Spleen (tissue), 11 donors: ENCODE measurements at regions not wholly inside any gene's neighbourhood (a gene's known extent, or its start where the extent isn't known, plus 50 kb on each side); places are given as distances from the start of the nearest gene placed in this dataset.

Source experiments
- DNase-seq: peaks from one replicate; pipeline ENCODE4 v3.0.0-alpha.2; 2020
- H3K27ac ChIP-seq, 8 donors: fragments of 200-600 bp; sonication (generic) in 7 of 8; 1 replicate in 4 of 8; 2 replicates in 4 of 8; pipeline versions ENCODE4 v1.5.0 to v1.8.0; 2016 to 2021; ENCODE audit warnings: inconsistent platforms in 4 of 8, mild to moderate bottlenecking in 4 of 8, moderate library complexity in 1 of 8
- H3K27me3 ChIP-seq, 7 donors: fragments of 200-600 bp; sonication (generic) in 6 of 7; replicated peaks in 1 of 7; 1 replicate in 4 of 7; 2 replicates in 3 of 7; pipeline versions ENCODE4 v1.5.0 to v1.8.0; 2016 to 2021; ENCODE audit warnings: inconsistent platforms in 3 of 7, mild to moderate bottlenecking in 1 of 7
- H3K36me3 ChIP-seq, 6 donors: fragments of 200-600 bp; sonication (generic) in 5 of 6; 1 replicate in 4 of 6; 2 replicates in 2 of 6; pipeline versions ENCODE4 v1.5.0 to v1.8.0; 2016 to 2021; ENCODE audit warnings: inconsistent platforms in 2 of 6
- H3K4me1 ChIP-seq, 6 donors: fragments of 200-600 bp; sonication (generic) in 5 of 6; 1 replicate in 3 of 6; 2 replicates in 3 of 6; pipeline versions ENCODE4 v1.5.0 to v1.8.0; 2016 to 2021; ENCODE audit warnings: inconsistent platforms in 3 of 6
- H3K4me3 ChIP-seq, 8 donors: fragments of 200-600 bp; sonication (generic) in 7 of 8; 1 replicate in 4 of 8; 2 replicates in 4 of 8; pipeline versions ENCODE4 v1.5.0 to v1.8.0; 2016 to 2021; ENCODE audit warnings: inconsistent platforms in 4 of 8, mild to moderate bottlenecking in 4 of 8, moderate library complexity in 2 of 8
- H3K9me3 ChIP-seq, 8 donors: fragments of 200-600 bp; sonication (generic) in 7 of 8; 1 replicate in 4 of 8; 2 replicates in 4 of 8; pipeline versions ENCODE4 v1.5.0 to v1.8.0; 2016 to 2021; ENCODE audit warnings: inconsistent platforms in 4 of 8
- CTCF ChIP-seq, 11 experiments: fragments of 200-600 bp in 7 of 11; fragments of 450-650 bp in 4 of 11; sonication (generic) in 4 of 11; IDR thresholded peaks in 8 of 11; conservative IDR thresholded peaks in 3 of 11; 1 replicate in 7 of 11; 2 replicates in 4 of 11; pipeline versions ENCODE4 v1.4.0 to v1.8.0; 2016 to 2021; ENCODE audit warnings: antibody characterized with exemption in 11 of 11, inconsistent platforms in 4 of 11, mild to moderate bottlenecking in 1 of 11
- POLR2A ChIP-seq, 3 donors: fragments of 450-650 bp; IDR thresholded peaks; one replicate each; pipeline ENCODE4 v1.5.1; 2017; ENCODE audit warnings: antibody characterized with exemption in 3 of 3, mild to moderate bottlenecking in 1 of 3
- POLR2AphosphoS5 ChIP-seq, 3 donors: sonication (generic); formaldehyde crosslinking; IDR thresholded peaks; one replicate each; pipeline ENCODE4 v1.5.1; 2017; ENCODE audit warnings: antibody characterized with exemption in 3 of 3
- WGBS, 5 donors: extraction: QIAGEN DNeasy Blood & Tissue Kit in 3 of 5; methylation state at CpG; one replicate each; pipeline versions ENCODE4 v1.1.5 to v1.1.7; 2013 to 2018; 5-methylcytosine and 5-hydroxymethylcytosine counted together
- intact Hi-C: fragments of 100-400 bp; cut with DNase I; formaldehyde crosslinking; loops from one replicate; pipeline ENCODE4 v1.15.0; 2023; ENCODE audit warnings: low total_unique reads
- donor health status: healthy with polysubstance abuse.
- donor health status: DM: no; HTN: no; CAD: no; lungs with moderate emphysema.
- donor health status: DM: no; HTN: no; CAD: no.
- donor health status: Bipolar disorder and iron deficiency.
- donor health status: healthy.
- donor health status: DM: no; HTN: no; CAD: no.
- donor health status: DM: yes; HTN: yes; CAD: no.

GRCh38 chr11:103625624-103625965, 410.8 kb upstream of the DDI1 start:
- Histone ChIP-seq H3K36me3 (no peaks in the 10 kb centered on the region), H3K4me3 (no peak overlapping the region), H3K27me3 (no peaks in the 10 kb centered on the region), H3K9me3 (no peaks in the 10 kb centered on the region), H3K27ac (no peak overlapping the region), H3K4me1 (no peaks in the 10 kb centered on the region)
- DNase-seq: no peak
- intact Hi-C loops: no loop called here
- TF ChIP-seq CTCF (IDR thresholded peaks at IDR 0.05 in 8 of 11, conservative IDR thresholded peaks at IDR 0.05 in 3 of 11) (no peak), POLR2AphosphoS5 (IDR thresholded peaks at IDR 0.05) (no peak), POLR2A (IDR thresholded peaks at IDR 0.05) (no peak)
- WGBS, 5 donors: 0 to 49% (median 2%) methylated on average over 1 of the region's 1 CpG

DNA sequence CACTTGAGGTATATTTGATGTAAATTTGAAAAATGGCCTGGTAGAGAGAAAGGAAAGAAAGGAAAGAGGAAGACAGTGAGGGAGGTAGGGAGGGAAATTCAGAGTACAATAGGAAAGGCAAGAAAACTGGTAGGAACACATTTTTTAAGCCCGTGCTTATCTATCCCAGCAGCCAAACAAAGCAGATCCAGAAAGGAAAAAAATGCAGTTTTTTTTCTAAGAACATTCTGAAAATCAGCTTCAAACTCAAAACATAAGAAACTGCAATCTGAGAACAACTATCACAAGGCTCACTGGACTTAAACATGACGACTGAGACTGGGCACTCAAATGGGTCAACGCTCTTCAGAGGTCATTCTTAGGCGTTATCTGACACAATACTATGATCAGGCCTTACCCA, 408.3 kb upstream of the DDI1 start:
- 77 to 87% (median 83%) methylated on average over 4 of the region's 4 CpGs for WGBS, 5 donors
- TF ChIP-seq POLR2A (IDR thresholded peaks at IDR 0.05) (no peak), POLR2AphosphoS5 (IDR thresholded peaks at IDR 0.05) (no peak), CTCF (IDR thresholded peaks at IDR 0.05 in 8 of 11, conservative IDR thresholded peaks at IDR 0.05 in 3 of 11) (no peak)
- no peaks in the 10 kb centered on the region for H3K27me3 ChIP-seq
- no peaks in the 10 kb centered on the region for H3K9me3 ChIP-seq
- H3K4me3 ChIP-seq: no peak overlapping the region
- DNase-seq: no peak
- no peaks in the 10 kb centered on the region for H3K36me3 ChIP-seq
- no peak overlapping the region for H3K27ac ChIP-seq
- intact Hi-C loops: no loop called here
- H3K4me1 ChIP-seq: peaks cover 0 to 2% (median 0%) of the 10 kb centered on the region in 6 donors

GRCh38 chr11:103631841-103632240, 404.6 kb upstream of the DDI1 start:
- H3K36me3 ChIP-seq: no peaks in the 10 kb centered on the region
- H3K9me3 ChIP-seq: no peaks in the 10 kb centered on the region
- intact Hi-C loops: no loop called here
- no peak overlapping the region for H3K27ac ChIP-seq
- no peak for DNase-seq
- no peak overlapping the region for H3K4me3 ChIP-seq
- 19 to 29% (median 24%) methylated on average over 1 of the region's 1 CpG for WGBS, 5 donors
- H3K27me3 ChIP-seq: no peaks in the 10 kb centered on the region
- H3K4me1 ChIP-seq: peaks cover 0 to 4% (median 0%) of the 10 kb centered on the region in 6 donors
- TF ChIP-seq POLR2AphosphoS5 (IDR thresholded peaks at IDR 0.05) (no peak), POLR2A (IDR thresholded peaks at IDR 0.05) (no peak), CTCF (IDR thresholded peaks at IDR 0.05 in 8 of 11, conservative IDR thresholded peaks at IDR 0.05 in 3 of 11) (no peak)

DNA sequence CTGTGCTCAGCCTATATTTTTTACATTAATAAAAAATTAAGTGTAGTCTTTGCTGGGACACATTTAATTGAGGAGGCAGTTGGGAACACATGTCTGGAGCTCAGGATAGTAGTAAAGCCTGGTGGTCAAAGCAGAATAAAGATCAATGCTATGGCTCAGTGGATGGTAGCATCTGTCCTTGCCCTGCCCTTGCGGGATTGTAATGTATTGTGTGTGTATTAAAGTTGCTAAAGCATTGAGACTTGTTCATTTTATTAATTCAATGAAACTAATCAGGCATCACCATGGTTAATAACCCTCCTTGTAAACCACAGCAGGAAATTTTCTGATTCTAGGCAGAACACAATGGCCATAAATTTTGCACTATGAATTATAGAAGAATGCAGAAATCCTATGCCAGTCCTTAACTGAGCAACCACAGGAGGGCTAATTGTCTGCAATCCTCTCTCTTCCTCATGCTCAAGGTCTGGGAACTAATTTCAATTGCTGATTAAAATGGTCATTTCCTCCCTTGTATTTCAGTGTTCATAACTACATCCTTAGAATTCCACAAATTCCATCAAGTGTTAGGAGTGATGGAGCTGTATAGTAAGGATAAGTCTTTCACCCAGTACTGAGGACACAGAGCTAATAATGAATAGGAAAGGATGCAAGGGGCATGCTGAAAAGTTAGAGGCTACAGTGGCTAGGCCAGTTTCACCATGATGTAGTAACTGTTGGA, 403.2 kb upstream of the DDI1 start:
- no peak for DNase-seq
- Histone ChIP-seq H3K4me1 (peaks cover 0 to 4% (median 0%) of the 10 kb centered on the region in 6 donors), H3K36me3 (no peaks in the 10 kb centered on the region), H3K9me3 (no peaks in the 10 kb centered on the region), H3K27ac (no peak overlapping the region), H3K4me3 (no peak overlapping the region), H3K27me3 (no peaks in the 10 kb centered on the region)
- intact Hi-C loops: no loop called here
- WGBS, 5 donors: 72 to 97% (median 86%) methylated on average over 1 of the region's 1 CpG
- TF ChIP-seq CTCF (IDR thresholded peaks at IDR 0.05 in 8 of 11, conservative IDR thresholded peaks at IDR 0.05 in 3 of 11) (no peak), POLR2A (IDR thresholded peaks at IDR 0.05) (no peak), POLR2AphosphoS5 (IDR thresholded peaks at IDR 0.05) (no peak)
